ENCODE measurements at regions not wholly inside any gene's neighbourhood (a gene's known extent, or its start where the extent isn't known, plus 50 kb on each side); places are given as distances from the start of the nearest gene placed in this dataset.

DNA sequence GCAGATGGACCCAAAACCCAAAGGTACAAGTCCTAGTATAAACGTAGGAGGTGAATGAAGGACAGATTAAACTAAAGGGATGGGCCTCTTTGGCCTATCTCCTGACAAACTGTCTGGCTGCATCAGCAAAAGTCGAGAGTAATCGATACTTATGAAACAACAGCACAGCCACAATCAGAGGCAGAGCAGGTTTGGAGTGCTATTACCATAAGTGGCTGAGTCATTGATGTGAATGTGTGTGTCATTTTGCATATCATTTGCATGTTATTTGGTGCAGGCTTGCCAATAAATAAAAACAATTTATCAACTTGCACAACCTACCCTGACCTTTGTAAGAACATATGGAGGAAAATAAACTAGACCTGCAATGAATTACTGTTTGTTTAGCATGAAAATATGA, 283.1 kb downstream of the NUF2 start:
- DNase-seq (ENCODE audit: low read depth, low spot score) (no peak), ATAC-seq (no peak)
- CTCF ChIA-PET = no interaction called here
- no peak overlapping the region for H3K9ac ChIP-seq (ENCODE audit: low read length)
- H3K4me2 ChIP-seq (ENCODE audit: low read length) = no peak overlapping the region
- H3K9me2 ChIP-seq (ENCODE audit: insufficient read depth) = no peaks in the 10 kb centered on the region
- RAD21 ChIA-PET (ENCODE audit: low non-redundant PET in 1 of 2, low total read pairs in 2 of 2, uncharacterized antibody in 2 of 2, unreplicated experiment in 2 of 2) = no interaction called here
- H4K20me1 ChIP-seq (ENCODE audit: insufficient read depth) = no peaks in the 10 kb centered on the region
- H3K27ac ChIP-seq (ENCODE audit: low read depth, low read length) = no peak overlapping the region
- no peaks in the 10 kb centered on the region for H3K9me3 ChIP-seq (ENCODE audit: control insufficient read depth in 1 of 2, insufficient read depth in 1 of 2, low read depth in 1 of 2, low read length in 2 of 2)
- POLR2A ChIA-PET = no interaction called here
- TF ChIP-seq, protein P1, sequence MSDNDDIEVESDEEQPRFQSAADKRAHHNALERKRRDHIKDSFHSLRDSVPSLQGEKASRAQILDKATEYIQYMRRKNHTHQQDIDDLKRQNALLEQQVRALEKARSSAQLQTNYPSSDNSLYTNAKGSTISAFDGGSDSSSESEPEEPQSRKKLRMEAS (IDR thresholded peaks at IDR 0.05) = no peak
- TF ChIP-seq ZNF274 (IDR thresholded peaks at IDR 0.05; ENCODE audit: low read depth, low read length) (no peak), FOSL1 (IDR thresholded peaks at IDR 0.05; ENCODE audit: low read depth) (no peak), CBX3 (IDR thresholded peaks at IDR 0.05; ENCODE audit: low read depth) (no peak), EZH2phosphoT487 (IDR thresholded peaks at IDR 0.05; ENCODE audit: borderline replicate concordance) (no peak), JUND (IDR thresholded peaks at IDR 0.05) (no peak), SIN3A (IDR thresholded peaks at IDR 0.05; ENCODE audit: low read depth) (no peak), ELF1 (IDR thresholded peaks at IDR 0.05; ENCODE audit: borderline replicate concordance, low read depth) (no peak), SP1 (IDR thresholded peaks at IDR 0.05; ENCODE audit: low read depth) (no peak), ZFX (IDR thresholded peaks at IDR 0.05) (no peak), RAD21 (IDR thresholded peaks at IDR 0.05; ENCODE audit: low read depth) (no peak), SRF (IDR thresholded peaks at IDR 0.05; ENCODE audit: low read depth) (no peak), YY1 (IDR thresholded peaks at IDR 0.05; ENCODE audit: extremely low read depth, insufficient replicate concordance, low read depth, low read length) (no peak), POLR2A (IDR thresholded peaks at IDR 0.05; ENCODE audit: borderline replicate concordance, extremely low read depth, insufficient read depth, insufficient read length) (no peak), CEBPB (IDR thresholded peaks at IDR 0.05; ENCODE audit: low read depth) (no peak), EZH2 (IDR thresholded peaks at IDR 0.05) (no peak)
- TF ChIP-seq, protein P2, sequence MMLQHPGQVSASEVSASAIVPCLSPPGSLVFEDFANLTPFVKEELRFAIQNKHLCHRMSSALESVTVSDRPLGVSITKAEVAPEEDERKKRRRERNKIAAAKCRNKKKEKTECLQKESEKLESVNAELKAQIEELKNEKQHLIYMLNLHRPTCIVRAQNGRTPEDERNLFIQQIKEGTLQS (IDR thresholded peaks at IDR 0.05) = no peak
- TF ChIP-seq, protein P3, sequence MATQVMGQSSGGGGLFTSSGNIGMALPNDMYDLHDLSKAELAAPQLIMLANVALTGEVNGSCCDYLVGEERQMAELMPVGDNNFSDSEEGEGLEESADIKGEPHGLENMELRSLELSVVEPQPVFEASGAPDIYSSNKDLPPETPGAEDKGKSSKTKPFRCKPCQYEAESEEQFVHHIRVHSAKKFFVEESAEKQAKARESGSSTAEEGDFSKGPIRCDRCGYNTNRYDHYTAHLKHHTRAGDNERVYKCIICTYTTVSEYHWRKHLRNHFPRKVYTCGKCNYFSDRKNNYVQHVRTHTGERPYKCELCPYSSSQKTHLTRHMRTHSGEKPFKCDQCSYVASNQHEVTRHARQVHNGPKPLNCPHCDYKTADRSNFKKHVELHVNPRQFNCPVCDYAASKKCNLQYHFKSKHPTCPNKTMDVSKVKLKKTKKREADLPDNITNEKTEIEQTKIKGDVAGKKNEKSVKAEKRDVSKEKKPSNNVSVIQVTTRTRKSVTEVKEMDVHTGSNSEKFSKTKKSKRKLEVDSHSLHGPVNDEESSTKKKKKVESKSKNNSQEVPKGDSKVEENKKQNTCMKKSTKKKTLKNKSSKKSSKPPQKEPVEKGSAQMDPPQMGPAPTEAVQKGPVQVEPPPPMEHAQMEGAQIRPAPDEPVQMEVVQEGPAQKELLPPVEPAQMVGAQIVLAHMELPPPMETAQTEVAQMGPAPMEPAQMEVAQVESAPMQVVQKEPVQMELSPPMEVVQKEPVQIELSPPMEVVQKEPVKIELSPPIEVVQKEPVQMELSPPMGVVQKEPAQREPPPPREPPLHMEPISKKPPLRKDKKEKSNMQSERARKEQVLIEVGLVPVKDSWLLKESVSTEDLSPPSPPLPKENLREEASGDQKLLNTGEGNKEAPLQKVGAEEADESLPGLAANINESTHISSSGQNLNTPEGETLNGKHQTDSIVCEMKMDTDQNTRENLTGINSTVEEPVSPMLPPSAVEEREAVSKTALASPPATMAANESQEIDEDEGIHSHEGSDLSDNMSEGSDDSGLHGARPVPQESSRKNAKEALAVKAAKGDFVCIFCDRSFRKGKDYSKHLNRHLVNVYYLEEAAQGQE (IDR thresholded peaks at IDR 0.05; ENCODE audit: low read depth) = no peak
- TF ChIP-seq, protein P4, sequence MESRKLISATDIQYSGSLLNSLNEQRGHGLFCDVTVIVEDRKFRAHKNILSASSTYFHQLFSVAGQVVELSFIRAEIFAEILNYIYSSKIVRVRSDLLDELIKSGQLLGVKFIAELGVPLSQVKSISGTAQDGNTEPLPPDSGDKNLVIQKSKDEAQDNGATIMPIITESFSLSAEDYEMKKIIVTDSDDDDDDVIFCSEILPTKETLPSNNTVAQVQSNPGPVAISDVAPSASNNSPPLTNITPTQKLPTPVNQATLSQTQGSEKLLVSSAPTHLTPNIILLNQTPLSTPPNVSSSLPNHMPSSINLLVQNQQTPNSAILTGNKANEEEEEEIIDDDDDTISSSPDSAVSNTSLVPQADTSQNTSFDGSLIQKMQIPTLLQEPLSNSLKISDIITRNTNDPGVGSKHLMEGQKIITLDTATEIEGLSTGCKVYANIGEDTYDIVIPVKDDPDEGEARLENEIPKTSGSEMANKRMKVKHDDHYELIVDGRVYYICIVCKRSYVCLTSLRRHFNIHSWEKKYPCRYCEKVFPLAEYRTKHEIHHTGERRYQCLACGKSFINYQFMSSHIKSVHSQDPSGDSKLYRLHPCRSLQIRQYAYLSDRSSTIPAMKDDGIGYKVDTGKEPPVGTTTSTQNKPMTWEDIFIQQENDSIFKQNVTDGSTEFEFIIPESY (IDR thresholded peaks at IDR 0.05; ENCODE audit: extremely low read depth, insufficient replicate concordance, low read length) = no peak
- TF ChIP-seq, protein P5, sequence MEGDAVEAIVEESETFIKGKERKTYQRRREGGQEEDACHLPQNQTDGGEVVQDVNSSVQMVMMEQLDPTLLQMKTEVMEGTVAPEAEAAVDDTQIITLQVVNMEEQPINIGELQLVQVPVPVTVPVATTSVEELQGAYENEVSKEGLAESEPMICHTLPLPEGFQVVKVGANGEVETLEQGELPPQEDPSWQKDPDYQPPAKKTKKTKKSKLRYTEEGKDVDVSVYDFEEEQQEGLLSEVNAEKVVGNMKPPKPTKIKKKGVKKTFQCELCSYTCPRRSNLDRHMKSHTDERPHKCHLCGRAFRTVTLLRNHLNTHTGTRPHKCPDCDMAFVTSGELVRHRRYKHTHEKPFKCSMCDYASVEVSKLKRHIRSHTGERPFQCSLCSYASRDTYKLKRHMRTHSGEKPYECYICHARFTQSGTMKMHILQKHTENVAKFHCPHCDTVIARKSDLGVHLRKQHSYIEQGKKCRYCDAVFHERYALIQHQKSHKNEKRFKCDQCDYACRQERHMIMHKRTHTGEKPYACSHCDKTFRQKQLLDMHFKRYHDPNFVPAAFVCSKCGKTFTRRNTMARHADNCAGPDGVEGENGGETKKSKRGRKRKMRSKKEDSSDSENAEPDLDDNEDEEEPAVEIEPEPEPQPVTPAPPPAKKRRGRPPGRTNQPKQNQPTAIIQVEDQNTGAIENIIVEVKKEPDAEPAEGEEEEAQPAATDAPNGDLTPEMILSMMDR (IDR thresholded peaks at IDR 0.05 in 2 of 3, conservative IDR thresholded peaks at IDR 0.05 in 1 of 3; ENCODE audit: borderline replicate concordance in 1 of 3, insufficient read depth in 1 of 3, low read depth in 2 of 3, low read length in 2 of 3) = no peak
- H2AFZ ChIP-seq (ENCODE audit: low read depth, low read length, poor library complexity, severe bottlenecking) = no peak overlapping the region
- no peaks in the 10 kb centered on the region for H3K36me3 ChIP-seq (ENCODE audit: control insufficient read depth in 1 of 2, insufficient read depth in 2 of 2, low read length in 2 of 2)
- H3K4me3 ChIP-seq (replicated peaks in 1 of 2; ENCODE audit: low read depth in 1 of 2, low read length in 2 of 2) = no peak overlapping the region
- no peaks in the 10 kb centered on the region for H3K79me2 ChIP-seq (ENCODE audit: insufficient read depth, low read length)
- no TSS peak for BruUV-seq (replicated peaks)
- H3K27me3 ChIP-seq (ENCODE audit: insufficient read depth, low read length) = no peaks in the 10 kb centered on the region; the same call in 1 of the 2 replicates
- H3K4me1 ChIP-seq (ENCODE audit: control insufficient read depth in 1 of 2, insufficient read depth in 2 of 2, low read length in 2 of 2) = no peaks in the 10 kb centered on the region
- intact Hi-C loops (cut with micrococcal nuclease) = no loop called here

Measured in HCT116 (cell line).